ENCODE measurements at regions not wholly inside any gene's neighbourhood (a gene's known extent, or its start where the extent isn't known, plus 50 kb on each side); places are given as distances from the start of the nearest gene placed in this dataset.

DNA sequence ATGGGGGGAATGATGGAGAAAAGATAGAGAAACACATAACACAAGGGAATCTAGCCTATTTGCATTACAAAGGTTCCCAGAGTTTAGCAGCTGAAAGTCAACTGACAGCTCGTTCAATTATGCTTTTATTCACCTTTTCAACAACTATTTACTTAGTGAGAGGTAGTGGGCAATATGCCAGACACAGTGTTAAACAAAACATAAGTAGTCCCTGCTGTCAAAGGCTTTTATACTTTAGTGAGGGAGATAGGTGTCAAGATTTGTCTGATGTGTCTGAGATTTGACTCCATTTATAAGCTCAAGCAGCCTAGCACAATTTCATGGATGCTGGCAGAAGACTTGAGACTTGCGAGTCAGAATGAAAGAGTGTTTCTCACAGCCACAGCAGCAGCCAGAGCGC is 549.0 kb upstream of the VSTM2A start:
- TF ChIP-seq POLR2AphosphoS5 (IDR thresholded peaks at IDR 0.05; ENCODE audit: borderline replicate concordance, low read depth, low read length): no peak
- no peak for TF ChIP-seq EZH2 (IDR thresholded peaks at IDR 0.05)
